Fibroblast of the aortic adventitia (primary cell): ENCODE measurements at regions not wholly inside any gene's neighbourhood (a gene's known extent, or its start where the extent isn't known, plus 50 kb on each side); places are given as distances from the start of the nearest gene placed in this dataset.
"Not testable (repeated sequence)": the region's sequence is repeated elsewhere in the genome, so short reads cannot be mapped to it uniquely, and the experiment has no call there.

ENCODE experiments used
- DNase-seq: peaks from one replicate; pipeline ENCODE4 v3.0.0-alpha.2; 2010; ENCODE audit warnings: low read depth
- H3K4me3 ChIP-seq: 2 replicates; pipeline ENCODE4 v1.5.1; 2011; ENCODE audit warnings: low read depth, mild to moderate bottlenecking, control low read depth, low read length, moderate library complexity
- CTCF ChIP-seq: IDR thresholded peaks from 2 replicates; pipeline ENCODE4 v1.5.1; 2011; ENCODE audit warnings: mild to moderate bottlenecking, low read length, control low read depth, inconsistent platforms; ENCODE audit not compliant: insufficient read depth

GRCh38 chr15:70514251-70514650, 249.1 kb downstream of the UACA start:
- no peak for TF ChIP-seq CTCF
- no peak for DNase-seq
- no peak overlapping the region for H3K4me3 ChIP-seq

- no peak overlapping the region for H3K4me3 ChIP-seq
- TF ChIP-seq CTCF, result no peak
- no peak for DNase-seq
Observed at GRCh38 chr15:70513819-70514218, 249.5 kb downstream of the UACA start.

GRCh38 chr15:70512772-70513362, 250.5 kb downstream of the UACA start:
- DNase-seq, result peak; percentile 44
- H3K4me3 ChIP-seq, result no peak overlapping the region
- TF ChIP-seq CTCF, result peak; percentile 67

- not testable (repeated sequence) for DNase-seq, H3K4me3 ChIP-seq
Observed at GRCh38 chr15:70511972-70512587, 251.3 kb downstream of the UACA start.

- no peak for TF ChIP-seq CTCF
- H3K4me3 ChIP-seq, result no peak overlapping the region
- no peak for DNase-seq
Observed at GRCh38 chr15:70510433-70510832, 252.9 kb downstream of the UACA start.

- no peak for TF ChIP-seq CTCF
Observed at GRCh38 chr15:70509731-70510143, 253.6 kb downstream of the UACA start.

GRCh38 chr15:70509282-70509662, 254.1 kb downstream of the UACA start:
- no peak for TF ChIP-seq CTCF
- DNase-seq, result no peak
- no peak overlapping the region for H3K4me3 ChIP-seq

More at GRCh38 chr15:70509731-70510143, 253.6 kb downstream of the UACA start:
- no peak overlapping the region for H3K4me3 ChIP-seq
- DNase-seq, result no peak
